WI38 (cell line): ENCODE measurements at regions not wholly inside any gene's neighbourhood (a gene's known extent, or its start where the extent isn't known, plus 50 kb on each side); places are given as distances from the start of the nearest gene placed in this dataset.

Experiments
- H3K4me3 ChIP-seq: 2 replicates; pipeline ENCODE4 v1.5.1; 2011; ENCODE audit warnings: low read depth, mild to moderate bottlenecking, control low read depth, low read length
- CTCF ChIP-seq: IDR thresholded peaks from 2 replicates; pipeline ENCODE4 v1.5.1; 2012; ENCODE audit warnings: low read depth, mild to moderate bottlenecking, control low read depth, low read length

- no peak overlapping the region for H3K4me3 ChIP-seq
- TF ChIP-seq CTCF: no peak
Observed at GRCh38 chr6:58419321-58419720, 1101.9 kb downstream of the PRIM2 start.
